ENCODE measurements at regions not wholly inside any gene's neighbourhood (a gene's known extent, or its start where the extent isn't known, plus 50 kb on each side); places are given as distances from the start of the nearest gene placed in this dataset.

DNA sequence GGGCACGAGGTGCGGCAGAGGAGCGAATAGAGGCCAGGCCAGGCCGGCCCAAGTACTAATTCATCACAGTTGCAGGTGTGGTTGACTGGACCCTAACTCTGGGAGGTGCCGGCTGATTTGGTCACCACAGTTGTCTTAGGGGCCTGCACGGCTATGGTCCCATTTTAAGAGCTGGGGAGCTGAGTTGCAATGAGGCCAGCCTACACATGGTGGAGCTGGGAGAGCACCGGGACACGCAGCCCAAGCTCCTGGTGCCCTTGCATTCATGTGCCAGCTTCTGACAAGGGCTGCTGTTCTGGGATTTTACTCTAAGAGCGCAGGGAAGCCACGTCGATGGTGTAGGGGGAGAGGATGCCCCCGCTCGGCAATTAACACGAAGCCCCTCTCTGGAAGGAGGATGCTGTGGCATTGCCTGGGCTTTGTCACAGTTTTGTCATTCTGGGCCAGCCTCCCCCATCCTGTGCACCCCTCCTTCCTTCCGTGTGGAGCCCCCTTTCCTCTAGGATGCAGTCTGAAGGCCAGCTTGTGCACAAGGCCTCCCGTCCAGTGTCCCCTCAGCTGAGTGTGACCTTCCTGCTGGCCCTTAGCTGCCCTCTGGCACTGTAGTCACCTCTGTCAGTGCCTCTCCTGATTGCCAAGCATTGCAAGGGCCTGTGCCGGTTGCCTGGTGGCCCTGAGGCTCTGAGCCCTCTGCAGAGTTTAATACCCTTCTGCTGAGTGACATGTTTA lies 109.4 kb upstream of the C1QTNF9B start:
- in situ Hi-C loops (cut with HindIII; ENCODE audit: low sequenced_read_pairs): no loop called here

DNA sequence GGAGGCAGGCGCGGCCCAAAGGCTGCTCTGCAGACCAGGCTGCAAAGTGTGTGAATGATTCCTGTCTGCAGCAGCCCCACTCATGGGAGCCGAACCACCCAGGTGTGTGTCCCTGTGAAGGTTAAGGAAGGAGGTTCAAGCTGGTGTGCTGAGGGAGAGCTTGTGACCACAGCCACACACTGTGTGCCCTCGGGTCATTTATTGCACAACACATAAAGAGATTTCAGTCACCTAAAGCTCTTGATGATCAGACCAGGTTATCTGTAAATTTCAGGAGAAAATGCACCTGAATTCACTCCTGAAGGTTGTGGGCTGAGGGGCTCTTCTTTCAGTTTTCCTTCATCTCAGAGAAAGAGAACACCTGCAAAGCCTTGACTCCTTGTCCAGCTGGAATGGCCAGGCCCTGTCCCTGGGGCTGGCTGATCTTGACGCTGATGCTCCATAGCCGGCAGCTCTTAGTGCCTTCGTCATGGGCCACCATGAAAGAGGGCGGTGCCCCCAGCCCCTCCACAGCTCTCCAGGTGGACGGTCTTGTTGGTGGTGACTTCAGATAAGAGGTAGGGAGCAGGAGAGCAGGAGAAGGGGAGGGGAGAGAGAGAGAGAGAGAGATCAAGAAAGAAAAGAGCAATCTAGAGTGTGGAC lies 110.8 kb upstream of the C1QTNF9B start:
- in situ Hi-C loops (cut with HindIII; ENCODE audit: low sequenced_read_pairs): no loop called here

DNA sequence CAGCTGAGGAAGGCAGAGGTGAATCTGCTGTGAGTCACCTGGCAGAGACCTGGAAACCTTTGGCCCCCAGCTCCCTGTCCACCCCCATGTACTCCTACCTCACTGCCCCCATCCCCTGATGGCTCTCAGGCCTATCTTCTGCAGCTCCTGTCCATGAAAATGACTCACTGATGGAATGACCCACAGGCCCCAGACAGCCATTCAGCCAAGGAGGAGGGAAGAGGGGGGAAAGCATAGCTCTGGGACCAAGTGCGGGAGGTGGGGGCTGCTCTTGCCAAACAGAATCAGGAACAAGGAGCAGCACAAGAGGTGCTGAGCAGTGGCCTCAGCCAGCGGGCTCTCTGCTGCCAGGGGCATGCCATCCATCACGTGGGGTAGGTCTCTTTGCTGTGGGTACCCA lies 111.4 kb upstream of the C1QTNF9B start:
- in situ Hi-C loops (cut with HindIII; ENCODE audit: low sequenced_read_pairs): no loop called here

- in situ Hi-C loops (cut with HindIII; ENCODE audit: low sequenced_read_pairs): loop anchor here (5.0 kb wide), 1 partner anchor 211 kb away; no protein-coding TSS in a partner anchor
These were observed 114.0 kb upstream of the C1QTNF9B start for GRCh38 chr13:24011266-24011665.

DNA sequence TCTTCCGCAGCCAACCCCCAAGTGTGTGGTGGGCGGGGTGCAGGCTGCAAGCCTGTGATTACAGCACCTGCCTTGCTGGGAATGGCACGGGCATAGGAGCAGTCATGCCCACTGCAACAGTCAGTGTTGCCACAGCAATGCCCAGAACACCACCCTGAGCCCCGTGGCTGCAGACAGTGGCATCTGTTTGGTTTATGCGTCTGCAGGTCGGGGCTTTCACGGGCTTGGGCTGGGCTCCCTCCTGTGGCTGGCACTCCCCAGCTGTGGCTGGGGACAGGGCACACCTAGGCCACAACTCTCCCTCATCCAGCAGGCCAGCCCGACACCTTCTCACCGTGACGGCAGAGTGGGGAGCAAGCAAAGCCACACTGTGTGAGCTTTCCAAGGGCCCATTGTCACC lies 115.3 kb upstream of the C1QTNF9B start:
- in situ Hi-C loops (cut with HindIII; ENCODE audit: low sequenced_read_pairs): loop anchor here (5.0 kb wide), 1 partner anchor 210 kb away; no protein-coding TSS in a partner anchor

- in situ Hi-C loops (cut with HindIII; ENCODE audit: low sequenced_read_pairs): loop anchor here (5.0 kb wide), 1 partner anchor 209 kb away; no protein-coding TSS in a partner anchor
These were observed 115.9 kb upstream of the C1QTNF9B start for GRCh38 chr13:24013189-24013588.

DNA sequence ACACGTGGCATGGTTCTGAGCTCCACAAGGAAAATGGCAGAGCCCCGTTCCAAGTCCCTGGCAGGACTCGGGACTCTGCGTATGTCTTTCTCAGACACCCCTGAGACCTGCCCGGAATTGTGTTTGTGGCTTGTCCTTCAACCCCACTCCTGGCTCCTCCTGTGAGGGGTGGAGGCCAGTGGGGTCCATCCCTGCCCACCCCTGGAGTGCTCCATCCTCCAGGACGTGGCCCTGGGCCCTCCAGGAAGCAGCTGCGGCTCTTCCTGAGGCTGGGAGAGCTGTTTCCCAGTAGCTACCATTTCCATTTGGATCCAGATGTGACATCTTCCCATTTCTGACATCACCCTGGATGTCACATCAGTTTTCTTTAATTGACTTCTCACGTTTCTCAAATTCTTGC lies 118.7 kb upstream of the C1QTNF9B start:
- in situ Hi-C loops (cut with HindIII; ENCODE audit: low sequenced_read_pairs): loop anchor here (5.0 kb wide), 1 partner anchor 54 kb away; no protein-coding TSS in a partner anchor

GRCh38 chr13:24022568-24022967 lies 125.3 kb upstream of the C1QTNF9B start:
- in situ Hi-C loops (cut with HindIII; ENCODE audit: low sequenced_read_pairs): no loop called here

GRCh38 chr13:24023073-24023472 lies 125.8 kb upstream of the C1QTNF9B start:
- in situ Hi-C loops (cut with HindIII; ENCODE audit: low sequenced_read_pairs): no loop called here

- in situ Hi-C loops (cut with HindIII; ENCODE audit: low sequenced_read_pairs): no loop called here
These were observed 130.2 kb upstream of the C1QTNF9B start for GRCh38 chr13:24027494-24027893.

DNA sequence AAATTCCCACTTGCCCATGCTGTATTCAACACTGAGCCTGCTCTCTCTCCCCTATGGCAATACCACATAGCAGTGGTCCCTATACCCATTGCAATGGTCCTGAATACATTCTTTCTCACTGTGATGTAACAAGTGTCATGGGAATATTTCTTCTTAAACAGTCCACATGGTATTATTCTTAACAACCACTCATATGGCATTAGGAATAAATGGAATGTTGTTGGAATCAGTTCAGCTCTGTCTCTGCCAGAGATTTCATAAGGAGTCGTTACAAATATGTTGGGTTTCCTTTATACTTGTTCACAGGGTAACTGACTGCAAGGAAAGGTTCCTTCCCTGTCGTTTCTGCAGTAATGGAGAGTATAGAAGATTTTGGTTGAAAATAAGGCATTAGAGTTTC lies 128.3 kb upstream of the SPATA13 start:
- in situ Hi-C loops (cut with HindIII; ENCODE audit: low sequenced_read_pairs): no loop called here

DNA sequence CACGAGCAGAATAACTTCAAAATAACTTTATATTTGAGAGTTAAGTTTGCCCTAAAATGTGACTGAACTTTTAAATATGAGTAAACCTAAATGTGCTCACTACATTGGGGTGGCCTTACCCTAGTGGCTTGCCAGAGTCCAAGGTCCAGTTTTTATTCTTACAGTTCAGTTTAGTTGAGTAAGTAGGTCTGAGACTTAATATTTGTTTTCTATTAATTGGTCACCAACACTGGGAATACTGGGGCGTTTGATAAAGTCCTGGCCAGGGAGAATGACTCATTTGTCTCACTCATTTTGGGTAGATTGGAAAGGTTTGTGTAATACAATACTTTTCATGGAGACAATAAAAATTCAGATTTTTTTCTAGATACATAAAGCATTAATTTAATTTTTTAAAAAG lies 127.8 kb upstream of the SPATA13 start:
- in situ Hi-C loops (cut with HindIII; ENCODE audit: low sequenced_read_pairs): no loop called here

- in situ Hi-C loops (cut with HindIII; ENCODE audit: low sequenced_read_pairs): no loop called here
These were observed 126.8 kb upstream of the SPATA13 start for GRCh38 chr13:24033527-24034302.

DNA sequence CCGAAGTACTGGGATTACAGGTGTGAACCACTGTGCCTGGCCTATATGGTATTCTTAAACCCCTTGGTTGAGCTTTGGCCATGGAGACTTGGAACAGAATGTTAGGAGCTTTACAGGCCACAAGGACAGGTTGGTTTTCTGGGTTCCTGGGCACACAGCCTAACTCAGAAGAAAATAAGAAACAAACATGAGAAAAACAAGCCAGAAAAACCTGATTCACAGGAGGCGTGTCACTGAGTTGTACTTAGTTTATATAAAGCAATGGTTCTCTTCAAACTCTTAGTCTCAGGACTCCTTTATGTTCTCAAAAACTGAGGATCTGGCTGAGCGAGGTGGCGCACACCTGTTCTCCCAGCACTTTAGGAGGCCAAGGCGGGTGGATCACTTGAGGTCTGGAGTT lies 125.1 kb upstream of the SPATA13 start:
- in situ Hi-C loops (cut with HindIII; ENCODE audit: low sequenced_read_pairs): no loop called here

DNA sequence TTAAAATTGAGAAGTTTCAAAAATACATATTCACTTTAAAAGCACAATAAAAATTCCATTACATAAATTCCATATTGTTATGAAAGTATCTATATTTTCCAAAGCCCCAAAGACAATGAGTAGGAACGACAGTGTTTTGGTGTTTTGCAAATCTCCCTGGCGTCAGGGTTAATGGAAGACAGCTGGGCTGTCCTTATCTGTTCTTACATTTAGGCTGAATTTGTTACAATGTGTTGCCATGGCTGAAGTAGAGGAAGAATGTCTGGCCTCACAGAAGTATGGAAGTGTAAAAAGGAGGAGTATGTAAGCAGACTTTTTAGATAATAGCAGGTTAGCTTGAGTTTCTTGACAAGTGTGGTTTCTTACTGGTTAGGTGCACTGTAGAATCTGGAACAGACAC lies 124.4 kb upstream of the SPATA13 start:
- in situ Hi-C loops (cut with HindIII; ENCODE audit: low sequenced_read_pairs): no loop called here

DNA sequence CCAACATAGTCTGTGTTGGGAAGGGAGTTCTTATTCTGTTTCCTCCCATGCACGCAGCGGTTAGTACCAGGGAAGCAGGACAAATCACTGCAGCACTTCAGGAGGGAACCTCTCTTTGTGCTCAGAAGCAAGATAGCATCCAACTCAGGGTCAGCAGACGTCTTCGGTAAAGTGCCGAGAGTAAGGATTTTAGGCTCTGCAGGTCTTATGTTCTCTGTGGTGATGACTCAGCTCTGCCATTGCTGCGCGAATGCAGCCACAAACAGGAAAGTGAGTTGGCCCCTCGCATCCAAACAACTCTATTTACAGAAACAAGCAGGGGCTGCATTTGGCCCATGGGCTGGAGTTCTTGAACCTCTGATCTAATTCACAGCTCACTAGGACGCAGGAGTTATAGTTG lies 122.1 kb upstream of the SPATA13 start:
- in situ Hi-C loops (cut with HindIII; ENCODE audit: low sequenced_read_pairs): no loop called here

DNA sequence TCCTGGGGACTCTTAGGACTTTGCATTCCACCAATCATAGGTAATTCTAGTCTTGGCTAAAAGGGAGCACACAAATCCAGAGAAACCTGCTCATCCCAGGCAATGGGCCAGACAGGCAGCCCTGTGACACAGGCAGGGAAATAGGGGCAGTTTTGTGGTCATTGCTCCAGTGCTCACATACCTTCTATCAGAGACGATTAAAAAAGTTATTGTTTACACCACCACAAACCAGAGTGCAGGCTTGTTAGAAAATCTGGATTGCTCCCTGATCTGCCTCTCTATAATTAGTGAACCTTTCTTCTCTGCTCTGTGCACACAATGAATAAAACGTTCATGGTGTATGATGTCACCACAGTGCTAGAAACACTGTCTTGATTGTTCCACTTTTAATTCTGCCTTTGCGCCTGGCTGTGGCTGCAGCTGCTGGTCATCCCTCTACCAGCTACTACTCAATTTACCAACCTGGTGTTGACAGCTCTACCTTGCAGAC lies 121.6 kb upstream of the SPATA13 start:
- in situ Hi-C loops (cut with HindIII; ENCODE audit: low sequenced_read_pairs): no loop called here

- in situ Hi-C loops (cut with HindIII; ENCODE audit: low sequenced_read_pairs): no loop called here
These were observed 120.7 kb upstream of the SPATA13 start for GRCh38 chr13:24039621-24040475.

DNA sequence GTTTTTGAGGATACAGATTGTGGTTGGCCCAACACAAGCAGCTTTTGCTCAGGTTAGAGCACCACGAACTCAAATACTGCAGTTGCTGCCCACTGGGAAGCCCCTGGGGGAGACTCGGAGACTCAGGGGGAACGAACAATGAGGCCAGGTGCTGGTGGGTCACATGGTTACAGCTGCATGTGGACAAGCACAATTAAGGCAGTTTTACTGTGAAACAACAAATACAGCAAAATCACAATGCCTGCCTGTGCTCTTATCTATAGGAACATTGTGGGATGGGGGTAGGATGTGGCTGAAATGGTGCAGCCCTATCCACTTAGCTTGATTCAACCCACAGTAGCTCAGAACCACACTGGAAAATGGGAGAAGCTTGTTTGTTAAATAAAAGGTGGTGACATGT lies 119.7 kb upstream of the SPATA13 start:
- in situ Hi-C loops (cut with HindIII; ENCODE audit: low sequenced_read_pairs): no loop called here

DNA sequence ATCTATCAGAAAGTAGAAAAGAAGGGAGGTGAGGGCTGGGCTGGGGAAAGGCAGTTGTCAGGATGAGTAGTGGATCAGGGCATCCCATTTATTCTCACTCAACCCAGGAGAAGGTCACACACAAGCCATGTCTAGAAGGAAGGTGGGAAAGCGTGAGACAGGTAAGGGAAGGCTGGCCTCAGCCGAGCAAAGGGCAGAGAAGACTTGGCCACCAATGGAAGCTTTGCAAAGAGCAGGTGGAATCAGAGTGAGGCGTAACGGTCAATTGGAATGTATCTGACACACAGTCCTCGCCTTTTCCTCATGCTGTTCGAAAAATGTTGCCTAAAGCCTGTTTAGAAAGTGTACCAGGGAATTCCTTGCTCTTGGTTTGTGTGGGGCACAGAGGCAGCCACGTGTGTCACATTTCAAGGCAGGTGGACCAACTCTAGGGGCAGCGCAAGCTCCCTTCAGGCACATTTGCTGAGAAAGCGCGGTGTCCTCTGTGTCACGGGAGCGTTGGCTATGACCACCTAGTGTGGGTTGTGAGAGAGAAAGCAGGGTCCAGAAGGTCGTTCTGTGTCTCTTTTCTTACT lies 118.8 kb upstream of the SPATA13 start:
- in situ Hi-C loops (cut with HindIII; ENCODE audit: low sequenced_read_pairs): no loop called here

All from endothelial cell of hepatic sinusoid (primary cell).